Parathyroid adenoma (tissue), 2 donors: ENCODE measurements at regions not wholly inside any gene's neighbourhood (a gene's known extent, or its start where the extent isn't known, plus 50 kb on each side); places are given as distances from the start of the nearest gene placed in this dataset.

Source experiments
- H2AFZ ChIP-seq: fragments of 300-600 bp; sonication (generic); one replicate; pipeline ENCODE4 v1.7.0; 2017; ENCODE audit warnings: antibody characterized with exemption, mild to moderate bottlenecking
- H3K27ac ChIP-seq: fragments of 300-600 bp; sonication (generic); one replicate; pipeline ENCODE4 v1.7.0; 2017
- H3K27me3 ChIP-seq: fragments of 300-600 bp; sonication (generic); one replicate; pipeline ENCODE4 v1.7.0; 2017; ENCODE audit warnings: low read length; ENCODE audit not compliant: control insufficient read depth, insufficient read depth
- H3K36me3 ChIP-seq: fragments of 300-600 bp; sonication (generic); one replicate; pipeline ENCODE4 v1.7.0; 2017; ENCODE audit warnings: low read length; ENCODE audit not compliant: control insufficient read depth, insufficient read depth
- H3K4me1 ChIP-seq: fragments of 300-600 bp; sonication (generic); one replicate; pipeline ENCODE4 v1.7.0; 2017; ENCODE audit warnings: control low read depth
- H3K4me2 ChIP-seq: fragments of 300-600 bp; sonication (generic); one replicate; pipeline ENCODE4 v1.7.0; 2017; ENCODE audit warnings: low read length
- H3K4me3 ChIP-seq: fragments of 300-600 bp; sonication (generic); one replicate; pipeline ENCODE4 v1.7.0; 2017; ENCODE audit warnings: low read depth, low read length
- H3K79me2 ChIP-seq: fragments of 300-600 bp; sonication (generic); one replicate; pipeline ENCODE4 v1.7.0; 2017; ENCODE audit warnings: control low read depth
- H3K9ac ChIP-seq: fragments of 300-600 bp; sonication (generic); one replicate; pipeline ENCODE4 v1.7.0; 2017; ENCODE audit warnings: mild to moderate bottlenecking
- H3K9me3 ChIP-seq: fragments of 300-600 bp; sonication (generic); one replicate; pipeline ENCODE4 v1.7.0; 2017; ENCODE audit warnings: low read length; ENCODE audit not compliant: control insufficient read depth
- TF ChIP-seq, protein P1 (sequence below): fragments of 300-600 bp; sonication (generic); IDR thresholded peaks from one replicate; pipeline ENCODE4 v1.7.0; 2017; ENCODE audit warnings: antibody characterized with exemption, mild to moderate bottlenecking
- donor health status: primary hyperparathyroidism.

DNA sequence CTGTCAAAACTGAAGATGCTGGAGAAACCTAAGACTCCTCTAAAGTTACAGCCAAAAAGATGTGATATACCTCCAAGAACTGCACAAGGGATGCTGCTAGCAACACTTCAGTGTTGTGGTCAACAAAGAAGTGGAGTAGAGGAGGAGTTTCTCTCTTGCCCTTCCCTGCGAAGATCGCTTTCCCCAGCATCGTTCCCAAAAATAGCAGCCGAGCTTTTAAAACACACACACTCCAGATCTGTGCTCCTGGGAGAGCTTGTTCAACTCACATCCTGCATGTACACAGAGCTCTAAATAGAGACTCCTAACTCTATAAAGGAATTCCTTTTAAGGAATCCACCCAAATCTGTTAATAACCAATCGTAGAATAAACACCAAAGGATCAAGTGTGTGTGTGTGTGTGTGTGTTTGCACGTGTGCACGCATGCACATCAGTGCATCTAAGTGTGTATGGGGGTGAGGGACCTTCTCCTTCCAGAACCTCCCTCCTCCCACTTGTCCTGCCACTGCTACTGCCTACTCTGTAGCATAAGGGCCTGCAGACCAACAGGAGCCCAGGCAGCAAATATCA, 58.5 kb downstream of the PSMG1 start:
- Histone ChIP-seq H3K4me3 (no peak overlapping the region), H3K4me1 (no peaks in the 10 kb centered on the region), H3K4me2 (no peak overlapping the region), H3K27ac (no peak overlapping the region), H2AFZ (no peak overlapping the region), H3K27me3 (no peaks in the 10 kb centered on the region), H3K9me3 (no peaks in the 10 kb centered on the region), H3K36me3 (no peaks in the 10 kb centered on the region), H3K9ac (no peak overlapping the region), H3K79me2 (no peaks in the 10 kb centered on the region)
- TF ChIP-seq, protein P1, sequence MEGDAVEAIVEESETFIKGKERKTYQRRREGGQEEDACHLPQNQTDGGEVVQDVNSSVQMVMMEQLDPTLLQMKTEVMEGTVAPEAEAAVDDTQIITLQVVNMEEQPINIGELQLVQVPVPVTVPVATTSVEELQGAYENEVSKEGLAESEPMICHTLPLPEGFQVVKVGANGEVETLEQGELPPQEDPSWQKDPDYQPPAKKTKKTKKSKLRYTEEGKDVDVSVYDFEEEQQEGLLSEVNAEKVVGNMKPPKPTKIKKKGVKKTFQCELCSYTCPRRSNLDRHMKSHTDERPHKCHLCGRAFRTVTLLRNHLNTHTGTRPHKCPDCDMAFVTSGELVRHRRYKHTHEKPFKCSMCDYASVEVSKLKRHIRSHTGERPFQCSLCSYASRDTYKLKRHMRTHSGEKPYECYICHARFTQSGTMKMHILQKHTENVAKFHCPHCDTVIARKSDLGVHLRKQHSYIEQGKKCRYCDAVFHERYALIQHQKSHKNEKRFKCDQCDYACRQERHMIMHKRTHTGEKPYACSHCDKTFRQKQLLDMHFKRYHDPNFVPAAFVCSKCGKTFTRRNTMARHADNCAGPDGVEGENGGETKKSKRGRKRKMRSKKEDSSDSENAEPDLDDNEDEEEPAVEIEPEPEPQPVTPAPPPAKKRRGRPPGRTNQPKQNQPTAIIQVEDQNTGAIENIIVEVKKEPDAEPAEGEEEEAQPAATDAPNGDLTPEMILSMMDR, result no peak

- no peak overlapping the region for H3K27ac ChIP-seq
Observed at GRCh38 chr21:39123375-39123774, 59.9 kb downstream of the PSMG1 start.

GRCh38 chr21:39121600-39122355, 61.5 kb downstream of the PSMG1 start:
- Histone ChIP-seq H3K9ac (no peak overlapping the region), H3K9me3 (no peaks in the 10 kb centered on the region), H3K27me3 (no peaks in the 10 kb centered on the region), H3K4me2 (no peak overlapping the region), H3K27ac (no peak overlapping the region), H3K4me1 (no peaks in the 10 kb centered on the region), H3K79me2 (no peaks in the 10 kb centered on the region), H2AFZ (no peak overlapping the region), H3K4me3 (no peak overlapping the region), H3K36me3 (no peaks in the 10 kb centered on the region)
- TF ChIP-seq, protein P1, result no peak

More at GRCh38 chr21:39123375-39123774, 59.9 kb downstream of the PSMG1 start:
- Histone ChIP-seq H3K9ac (no peak overlapping the region), H3K79me2 (no peaks in the 10 kb centered on the region), H3K4me2 (no peak overlapping the region), H3K4me3 (no peak overlapping the region), H3K4me1 (no peaks in the 10 kb centered on the region), H3K27me3 (no peaks in the 10 kb centered on the region), H2AFZ (no peak overlapping the region), H3K9me3 (no peaks in the 10 kb centered on the region), H3K36me3 (no peaks in the 10 kb centered on the region)
- TF ChIP-seq, protein P1, result no peak

GRCh38 chr21:39120876-39121599, 62.2 kb downstream of the PSMG1 start:
- H3K9me3 ChIP-seq, result no peaks in the 10 kb centered on the region
- H3K4me1 ChIP-seq, result no peaks in the 10 kb centered on the region
- H3K36me3 ChIP-seq, result no peaks in the 10 kb centered on the region
- no peaks in the 10 kb centered on the region for H3K79me2 ChIP-seq
- no peak overlapping the region for H2AFZ ChIP-seq
- no peak overlapping the region for H3K4me2 ChIP-seq
- no peak overlapping the region for H3K4me3 ChIP-seq
- H3K27me3 ChIP-seq, result no peaks in the 10 kb centered on the region
- H3K9ac ChIP-seq, result no peak overlapping the region
- TF ChIP-seq, protein P1, result no peak
- H3K27ac ChIP-seq, result no peak overlapping the region
